Heart right ventricle (tissue), 16 donors: ENCODE measurements at regions not wholly inside any gene's neighbourhood (a gene's known extent, or its start where the extent isn't known, plus 50 kb on each side); places are given as distances from the start of the nearest gene placed in this dataset.

Experiments
- ATAC-seq, 8 donors: fragments of 200-7000 bp; cut with Tn5 transposase; one replicate each; pipeline ENCODE4 v1.9.1; 2020; ENCODE audit warnings: mild to moderate bottlenecking in 8 of 8, moderate library complexity in 8 of 8, moderate number of reproducible peaks in 1 of 8
- DNase-seq, 2 donors: peaks; one replicate each; pipeline ENCODE4 v3.0.0-alpha.2; 2020
- H3K27ac ChIP-seq, 10 donors: fragments of 200-600 bp; sonication (generic) in 2 of 10; one replicate each; pipeline versions ENCODE4 v1.5.0 to v1.8.0; 2020 to 2022; ENCODE audit warnings: mild to moderate bottlenecking in 3 of 10
- H3K27me3 ChIP-seq, 7 donors: fragments of 200-600 bp; one replicate each; pipeline ENCODE4 v1.8.0; 2021 to 2022; ENCODE audit warnings: mild to moderate bottlenecking in 2 of 7
- H3K36me3 ChIP-seq, 9 donors: fragments of 200-600 bp; sonication (generic) in 1 of 9; one replicate each; pipeline versions ENCODE4 v1.5.0 to v1.8.0; 2020 to 2022; ENCODE audit warnings: mild to moderate bottlenecking in 2 of 9
- H3K4me1 ChIP-seq, 9 donors: fragments of 200-600 bp; sonication (generic) in 1 of 9; one replicate each; pipeline versions ENCODE4 v1.5.0 to v1.8.0; 2020 to 2022; ENCODE audit warnings: mild to moderate bottlenecking in 4 of 9
- H3K4me3 ChIP-seq, 10 donors: fragments of 200-600 bp; sonication (generic) in 2 of 10; one replicate each; pipeline versions ENCODE4 v1.5.0 to v1.8.0; 2020 to 2022; ENCODE audit warnings: mild to moderate bottlenecking in 7 of 10, moderate library complexity in 2 of 10
- H3K9me3 ChIP-seq, 11 donors: fragments of 200-600 bp in 10 of 11; sonication (generic) in 2 of 11; one replicate each; pipeline versions ENCODE4 v1.5.0 to v1.8.0; 2013 to 2022; ENCODE audit warnings: mild to moderate bottlenecking in 2 of 11, control low read depth in 1 of 11, moderate library complexity in 1 of 11
- CTCF ChIP-seq, 9 donors: fragments of 200-600 bp; sonication (generic) in 2 of 9; IDR thresholded peaks; one replicate each; pipeline versions ENCODE4 v1.5.0 to v1.8.0; 2021 to 2022; ENCODE audit warnings: antibody characterized with exemption in 9 of 9, mild to moderate bottlenecking in 5 of 9, moderate library complexity in 1 of 9
- WGBS, 2 donors: extraction: QIAGEN DNeasy Blood & Tissue Kit; methylation state at CpG; one replicate each; pipeline ENCODE4 v1.1.7; 2013; ENCODE audit warnings: inconsistent platforms in 1 of 2; 5-methylcytosine and 5-hydroxymethylcytosine counted together
- intact Hi-C, 10 donors: fragments of 100-400 bp; cut with DNase I; formaldehyde crosslinking; loops; one replicate each; pipeline versions ENCODE4 v1.11.1 to v1.14.2; 2022
- donor health status: Arrhythmogenic right ventricular cardiomyopathy.
- donor health status: ischemic (EF 13 %, LVEDD 7.1; RV severe dilation, severe dysfunction).
- donor health status: healthy with polysubstance abuse.
- donor health status: DM: no; HTN: yes; CAD: no.
- donor health status: DM: no; HTN: no; CAD: no.
- donor health status: ischemic (EF 25% LVEDD 6.9; RV normal size, moderate dysfunction).
- donor health status: ischemic (EF 25% LVEDD 5.7; RV mildly dilated, moderate dysfunction).
- donor health status: healthy.
- donor health status: DM: yes; HTN: yes; CAD: no.
- donor health status: Ischemic cardiomyopathy.
- donor health status: ischemic (EF 35%, LVEDD 5.7; RV mildly dilated, moderate dysfunction).
- donor health status: nonischemic (EF 11% LVEDD 7.7; RV severe dilation, severe dysfunction).
- donor health status: DM: yes; HTN: yes; CAD: no.
- donor health status: PGD.
- donor health status: ischemic (EF 29% LVEDD 5.4; RV normal size, mild dysfunction).
- donor health status: nonischemic (EF 23%, LVEDD 6.1; RV moderate dilation, normal function).

DNA sequence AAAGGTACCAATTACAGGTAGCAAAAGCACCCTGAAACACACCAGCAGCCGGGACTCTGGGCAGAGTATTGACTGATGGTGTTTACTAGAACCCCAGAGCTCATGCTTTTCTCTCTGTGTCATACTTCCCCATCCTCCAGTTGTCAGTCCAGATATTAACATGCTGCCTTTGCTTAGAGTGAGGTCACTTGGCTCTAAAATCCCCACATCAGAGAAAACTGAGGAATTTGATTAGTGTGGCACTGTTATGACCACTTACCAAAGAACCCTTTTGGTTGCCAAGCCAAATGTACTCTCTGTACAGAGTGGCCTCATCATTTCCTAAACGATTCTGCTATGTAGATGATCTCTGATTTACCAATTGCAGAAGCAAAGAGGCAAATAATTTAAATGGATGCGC is 80.4 kb downstream of the ABCC12 start:
- ATAC-seq (no peak), DNase-seq (no peak)
- Histone ChIP-seq H3K4me3 (no peak overlapping the region), H3K36me3 (no peaks in the 10 kb centered on the region), H3K9me3 (no peaks in the 10 kb centered on the region), H3K27me3 (no peaks in the 10 kb centered on the region), H3K4me1 (no peaks in the 10 kb centered on the region), H3K27ac (no peak overlapping the region)
- TF ChIP-seq CTCF (IDR thresholded peaks at IDR 0.05): no peak
- intact Hi-C loops: no loop called here
- WGBS, 2 donors: 82 to 85% methylated on average over 3 of the region's 3 CpGs

GRCh38 chr16:48067388-48067787 is 88.4 kb downstream of the ABCC12 start:
- 35 to 55% methylated on average over 2 of the region's 2 CpGs for WGBS, 2 donors
- peaks cover 0 to 9% (median 0%) of the 10 kb centered on the region in 9 donors for H3K4me1 ChIP-seq
- no peak for TF ChIP-seq CTCF (IDR thresholded peaks at IDR 0.05)
- no peaks in the 10 kb centered on the region for H3K27me3 ChIP-seq
- H3K4me3 ChIP-seq: no peak overlapping the region
- DNase-seq (no peak), ATAC-seq (peak in 3 of 8 donors; percentile 44 to 61 (median 46))
- H3K36me3 ChIP-seq: no peaks in the 10 kb centered on the region
- peak overlapping the region in 1 of 10 donors; percentile 25 for H3K27ac ChIP-seq
- intact Hi-C loops: no loop called here
- no peaks in the 10 kb centered on the region for H3K9me3 ChIP-seq

DNA sequence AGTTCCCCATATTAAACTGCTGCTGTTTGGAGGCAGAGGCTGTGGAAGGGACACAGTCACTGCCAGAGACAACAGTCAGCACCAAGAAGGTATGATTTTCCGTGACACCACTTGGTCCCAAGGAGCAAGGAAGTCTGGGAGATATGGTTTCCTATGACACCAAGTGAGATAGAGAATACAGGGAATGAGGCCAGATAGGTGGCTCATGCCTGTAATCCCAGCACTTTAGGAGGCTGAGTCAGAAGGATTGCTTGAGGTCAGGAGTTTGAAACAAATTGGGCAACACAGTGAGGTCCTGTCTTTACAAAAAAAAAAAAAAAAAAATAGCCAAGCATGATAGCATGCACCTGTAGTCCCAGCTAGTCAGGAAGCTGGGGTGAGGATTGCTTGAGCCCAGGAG is 90.8 kb downstream of the ABCC12 start:
- DNase-seq (no peak), ATAC-seq (no peak)
- 81 to 87% methylated on average over 1 of the region's 1 CpG for WGBS, 2 donors
- intact Hi-C loops: no loop called here
- Histone ChIP-seq H3K9me3 (no peaks in the 10 kb centered on the region), H3K27ac (no peak overlapping the region), H3K4me3 (no peak overlapping the region), H3K36me3 (no peaks in the 10 kb centered on the region), H3K4me1 (peaks cover 0 to 9% (median 0%) of the 10 kb centered on the region in 9 donors), H3K27me3 (no peaks in the 10 kb centered on the region)
- no peak for TF ChIP-seq CTCF (IDR thresholded peaks at IDR 0.05)

DNA sequence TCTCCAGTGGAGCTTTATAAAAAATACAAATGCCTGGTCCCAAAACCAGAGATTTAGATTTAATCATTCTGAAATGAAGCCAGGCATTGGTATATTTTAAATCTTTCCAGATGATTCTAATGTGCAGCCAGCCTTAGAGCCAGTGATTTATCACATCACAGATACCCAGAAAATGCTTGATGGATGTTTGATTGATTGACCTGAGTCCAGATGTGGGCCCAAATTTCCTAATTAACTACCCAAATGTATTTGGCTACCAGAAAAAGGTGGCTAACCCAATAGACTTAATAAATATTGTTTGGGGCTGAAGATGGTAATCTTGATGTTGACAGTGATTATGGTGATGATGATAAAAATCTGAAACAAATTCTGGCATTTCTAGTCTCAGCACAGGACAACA is 93.1 kb downstream of the ABCC12 start:
- H3K9me3 ChIP-seq: no peaks in the 10 kb centered on the region
- no peak for DNase-seq
- ATAC-seq: no peak
- peaks cover 0 to 6% (median 0%) of the 10 kb centered on the region in 9 donors for H3K4me1 ChIP-seq
- no peak overlapping the region for H3K27ac ChIP-seq
- TF ChIP-seq CTCF (IDR thresholded peaks at IDR 0.05): no peak
- intact Hi-C loops: no loop called here
- H3K36me3 ChIP-seq: no peaks in the 10 kb centered on the region
- no peak overlapping the region for H3K4me3 ChIP-seq
- H3K27me3 ChIP-seq: no peaks in the 10 kb centered on the region
